Endothelial cell of umbilical vein (primary cell): ENCODE measurements at regions not wholly inside any gene's neighbourhood (a gene's known extent, or its start where the extent isn't known, plus 50 kb on each side); places are given as distances from the start of the nearest gene placed in this dataset.

Experiments
- EZH2 ChIP-seq: IDR thresholded peaks from 2 replicates; pipeline ENCODE4 v1.6.1; 2012; ENCODE audit warnings: borderline replicate concordance, low read depth, mild to moderate bottlenecking, moderate library complexity, low read length, inconsistent platforms; ENCODE audit not compliant: severe bottlenecking
- POLR2A ChIP-seq: IDR thresholded peaks from 2 replicates; pipeline ENCODE4 v1.6.1; 2012; ENCODE audit warnings: low read depth, mild to moderate bottlenecking, control low read depth, low read length
- POLR2AphosphoS5 ChIP-seq: IDR thresholded peaks from 2 replicates; pipeline ENCODE4 v1.6.1; 2012; ENCODE audit warnings: low read depth, mild to moderate bottlenecking, control low read depth, low read length, moderate library complexity; ENCODE audit not compliant: insufficient read depth
- TF ChIP-seq, protein P1 (sequence below), 2 donors: IDR thresholded peaks; 1 replicate in 1 of 2; 2 replicates in 1 of 2; pipeline ENCODE4 v1.5.1; 2011; ENCODE audit warnings: low read length in 2 of 2, mild to moderate bottlenecking in 2 of 2, moderate library complexity in 2 of 2, control low read depth in 1 of 2, inconsistent platforms in 1 of 2, low read depth in 1 of 2; ENCODE audit not compliant: insufficient read depth in 1 of 2; ENCODE audit errors: extremely low read depth in 1 of 2

DNA sequence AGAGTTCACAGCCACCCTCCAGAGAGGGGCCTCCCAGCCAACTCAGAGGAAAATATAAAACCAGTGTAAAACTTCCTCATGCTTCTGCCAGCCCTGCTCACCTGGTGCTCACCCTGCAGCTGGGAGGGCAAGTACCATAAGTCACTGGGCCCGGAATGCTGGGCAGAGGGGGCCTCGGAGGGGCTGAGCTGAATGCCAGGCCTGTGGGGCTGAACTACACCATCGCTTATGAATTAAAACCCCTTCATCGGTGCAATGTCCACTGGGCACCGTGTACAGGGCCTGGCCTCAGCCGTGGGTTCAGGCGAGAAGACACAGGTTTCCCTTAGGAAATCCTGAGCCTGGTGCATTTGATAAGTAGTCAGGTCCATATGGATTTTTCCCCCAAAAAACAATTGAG lies 828.6 kb downstream of the TBC1D22A start:
- TF ChIP-seq, protein P1, sequence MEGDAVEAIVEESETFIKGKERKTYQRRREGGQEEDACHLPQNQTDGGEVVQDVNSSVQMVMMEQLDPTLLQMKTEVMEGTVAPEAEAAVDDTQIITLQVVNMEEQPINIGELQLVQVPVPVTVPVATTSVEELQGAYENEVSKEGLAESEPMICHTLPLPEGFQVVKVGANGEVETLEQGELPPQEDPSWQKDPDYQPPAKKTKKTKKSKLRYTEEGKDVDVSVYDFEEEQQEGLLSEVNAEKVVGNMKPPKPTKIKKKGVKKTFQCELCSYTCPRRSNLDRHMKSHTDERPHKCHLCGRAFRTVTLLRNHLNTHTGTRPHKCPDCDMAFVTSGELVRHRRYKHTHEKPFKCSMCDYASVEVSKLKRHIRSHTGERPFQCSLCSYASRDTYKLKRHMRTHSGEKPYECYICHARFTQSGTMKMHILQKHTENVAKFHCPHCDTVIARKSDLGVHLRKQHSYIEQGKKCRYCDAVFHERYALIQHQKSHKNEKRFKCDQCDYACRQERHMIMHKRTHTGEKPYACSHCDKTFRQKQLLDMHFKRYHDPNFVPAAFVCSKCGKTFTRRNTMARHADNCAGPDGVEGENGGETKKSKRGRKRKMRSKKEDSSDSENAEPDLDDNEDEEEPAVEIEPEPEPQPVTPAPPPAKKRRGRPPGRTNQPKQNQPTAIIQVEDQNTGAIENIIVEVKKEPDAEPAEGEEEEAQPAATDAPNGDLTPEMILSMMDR (IDR thresholded peaks at IDR 0.05; ENCODE audit: extremely low read depth in 1 of 2, insufficient read depth in 1 of 2, low read depth in 1 of 2, low read length in 2 of 2) = no peak
- TF ChIP-seq POLR2AphosphoS5 = no peak
- no peak for TF ChIP-seq POLR2A
- TF ChIP-seq EZH2 = no peak
